ENCODE measurements at regions not wholly inside any gene's neighbourhood (a gene's known extent, or its start where the extent isn't known, plus 50 kb on each side); places are given as distances from the start of the nearest gene placed in this dataset.

GRCh38 chr2:63663013-63663864 is 74.5 kb downstream of the MDH1 start:
- H4K20me1 ChIP-seq (ENCODE audit: insufficient read depth), result no peaks in the 10 kb centered on the region
- no peaks in the 10 kb centered on the region; a peak in 1 of 4 replicates for H3K4me1 ChIP-seq (ENCODE audit: control insufficient read depth in 1 of 2, insufficient read depth in 2 of 2, low read depth in 1 of 2, low read length in 1 of 2)
- ChIA-PET POLR2A (interaction anchor here (0.5 kb wide), 1 partner anchor 18 kb away, joined by 3 read pairs; no protein-coding TSS in a partner anchor), CTCF (interaction anchor here (0.7 kb wide), 1 partner anchor 1376 kb away, joined by 3 read pairs; no protein-coding TSS in a partner anchor)
- no peak overlapping the region for H3K4me2 ChIP-seq
- no peaks in the 10 kb centered on the region for H3K79me2 ChIP-seq (ENCODE audit: insufficient read depth)
- TF ChIP-seq TCF12 (IDR thresholded peaks at IDR 0.05) (no peak), NFIC (IDR thresholded peaks at IDR 0.05; ENCODE audit: borderline replicate concordance) (no peak), RFX5 (IDR thresholded peaks at IDR 0.05; ENCODE audit: low read length) (no peak), CHD2 (IDR thresholded peaks at IDR 0.05; ENCODE audit: low read length, partially characterized antibody) (no peak), ELF1 (IDR thresholded peaks at IDR 0.05) (no peak), RCOR1 (IDR thresholded peaks at IDR 0.05; ENCODE audit: low read length) (no peak), TAF1 (IDR thresholded peaks at IDR 0.05; ENCODE audit: borderline replicate concordance, low read depth, low read length) (no peak), SIN3A (IDR thresholded peaks at IDR 0.05; ENCODE audit: borderline replicate concordance, low read depth, low read length) (no peak), MXI1 (IDR thresholded peaks at IDR 0.05; ENCODE audit: low read depth, low read length) (no peak), FOSL2 (IDR thresholded peaks at IDR 0.05; ENCODE audit: borderline replicate concordance, low read depth) (no peak), TEAD4 (IDR thresholded peaks at IDR 0.05; ENCODE audit: borderline replicate concordance, insufficient read depth) (no peak)
- TF ChIP-seq, protein P1, sequence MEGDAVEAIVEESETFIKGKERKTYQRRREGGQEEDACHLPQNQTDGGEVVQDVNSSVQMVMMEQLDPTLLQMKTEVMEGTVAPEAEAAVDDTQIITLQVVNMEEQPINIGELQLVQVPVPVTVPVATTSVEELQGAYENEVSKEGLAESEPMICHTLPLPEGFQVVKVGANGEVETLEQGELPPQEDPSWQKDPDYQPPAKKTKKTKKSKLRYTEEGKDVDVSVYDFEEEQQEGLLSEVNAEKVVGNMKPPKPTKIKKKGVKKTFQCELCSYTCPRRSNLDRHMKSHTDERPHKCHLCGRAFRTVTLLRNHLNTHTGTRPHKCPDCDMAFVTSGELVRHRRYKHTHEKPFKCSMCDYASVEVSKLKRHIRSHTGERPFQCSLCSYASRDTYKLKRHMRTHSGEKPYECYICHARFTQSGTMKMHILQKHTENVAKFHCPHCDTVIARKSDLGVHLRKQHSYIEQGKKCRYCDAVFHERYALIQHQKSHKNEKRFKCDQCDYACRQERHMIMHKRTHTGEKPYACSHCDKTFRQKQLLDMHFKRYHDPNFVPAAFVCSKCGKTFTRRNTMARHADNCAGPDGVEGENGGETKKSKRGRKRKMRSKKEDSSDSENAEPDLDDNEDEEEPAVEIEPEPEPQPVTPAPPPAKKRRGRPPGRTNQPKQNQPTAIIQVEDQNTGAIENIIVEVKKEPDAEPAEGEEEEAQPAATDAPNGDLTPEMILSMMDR (IDR thresholded peaks at IDR 0.05), result no peak
- no peaks in the 10 kb centered on the region for H3K9me2 ChIP-seq
- no peak overlapping the region for H3K27ac ChIP-seq (ENCODE audit: low read depth in 2 of 2, low read length in 1 of 2)
- no peaks in the 10 kb centered on the region for H3K36me3 ChIP-seq (replicated peaks in 1 of 2; ENCODE audit: control insufficient read depth in 1 of 2, insufficient read depth in 2 of 2, low read length in 1 of 2)
- H3K9me3 ChIP-seq, result no peaks in the 10 kb centered on the region
- H3K9ac ChIP-seq, result no peak overlapping the region
- no peak for DNase-seq
- peaks cover 3% of the 10 kb centered on the region for H3F3A ChIP-seq (replicated peaks; ENCODE audit: insufficient read depth)
- no peaks in the 10 kb centered on the region for H3K27me3 ChIP-seq (ENCODE audit: insufficient read depth)
- H3K4me3 ChIP-seq (ENCODE audit: low read depth in 2 of 2, low read length in 1 of 2), result no peak overlapping the region
- WGBS (ENCODE audit: low lambda C conversion rate), result 58% methylated on average over 3 of the region's 3 CpGs
- H2AFZ ChIP-seq (ENCODE audit: low read depth), result no peak overlapping the region

- Histone ChIP-seq H3K27ac (ENCODE audit: low read depth in 2 of 2, low read length in 1 of 2) (no peak overlapping the region), H3K4me1 (ENCODE audit: control insufficient read depth in 1 of 2, insufficient read depth in 2 of 2, low read depth in 1 of 2, low read length in 1 of 2) (no peaks in the 10 kb centered on the region; a peak in 1 of 4 replicates), H3K9me2 (no peaks in the 10 kb centered on the region), H4K20me1 (ENCODE audit: insufficient read depth) (no peaks in the 10 kb centered on the region), H3K9me3 (no peaks in the 10 kb centered on the region), H3K4me3 (ENCODE audit: low read depth in 2 of 2, low read length in 1 of 2) (no peak overlapping the region), H2AFZ (ENCODE audit: low read depth) (no peak overlapping the region), H3K4me2 (no peak overlapping the region), H3K27me3 (ENCODE audit: insufficient read depth) (no peaks in the 10 kb centered on the region), H3K79me2 (ENCODE audit: insufficient read depth) (no peaks in the 10 kb centered on the region), H3K36me3 (replicated peaks in 1 of 2; ENCODE audit: control insufficient read depth in 1 of 2, insufficient read depth in 2 of 2, low read length in 1 of 2) (no peaks in the 10 kb centered on the region), H3K9ac (no peak overlapping the region), H3F3A (replicated peaks; ENCODE audit: insufficient read depth) (peaks cover 3% of the 10 kb centered on the region)
- 25% methylated on average over 2 of the region's 2 CpGs for WGBS (ENCODE audit: low lambda C conversion rate)
- POLR2A ChIA-PET, result no interaction called here
- no peak for DNase-seq
- CTCF ChIA-PET, result no interaction called here
- TF ChIP-seq YY1 (IDR thresholded peaks at IDR 0.05; ENCODE audit: low read depth) (no peak), MAX (IDR thresholded peaks at IDR 0.05; ENCODE audit: low read depth) (no peak), EZH2phosphoT487 (IDR thresholded peaks at IDR 0.05; ENCODE audit: borderline replicate concordance, low read depth) (no peak), REST (IDR thresholded peaks at IDR 0.05; ENCODE audit: low read depth, low read length) (no peak), MXI1 (IDR thresholded peaks at IDR 0.05; ENCODE audit: low read depth, low read length) (no peak), GABPA (IDR thresholded peaks at IDR 0.05; ENCODE audit: low read depth) (no peak), NRF1 (IDR thresholded peaks at IDR 0.05; ENCODE audit: low read depth, low read length) (no peak), GATA2 (CRISPR knock-in tag; IDR thresholded peaks at IDR 0.05) (no peak), NFIC (IDR thresholded peaks at IDR 0.05; ENCODE audit: borderline replicate concordance) (no peak)
- TF ChIP-seq, protein P2, sequence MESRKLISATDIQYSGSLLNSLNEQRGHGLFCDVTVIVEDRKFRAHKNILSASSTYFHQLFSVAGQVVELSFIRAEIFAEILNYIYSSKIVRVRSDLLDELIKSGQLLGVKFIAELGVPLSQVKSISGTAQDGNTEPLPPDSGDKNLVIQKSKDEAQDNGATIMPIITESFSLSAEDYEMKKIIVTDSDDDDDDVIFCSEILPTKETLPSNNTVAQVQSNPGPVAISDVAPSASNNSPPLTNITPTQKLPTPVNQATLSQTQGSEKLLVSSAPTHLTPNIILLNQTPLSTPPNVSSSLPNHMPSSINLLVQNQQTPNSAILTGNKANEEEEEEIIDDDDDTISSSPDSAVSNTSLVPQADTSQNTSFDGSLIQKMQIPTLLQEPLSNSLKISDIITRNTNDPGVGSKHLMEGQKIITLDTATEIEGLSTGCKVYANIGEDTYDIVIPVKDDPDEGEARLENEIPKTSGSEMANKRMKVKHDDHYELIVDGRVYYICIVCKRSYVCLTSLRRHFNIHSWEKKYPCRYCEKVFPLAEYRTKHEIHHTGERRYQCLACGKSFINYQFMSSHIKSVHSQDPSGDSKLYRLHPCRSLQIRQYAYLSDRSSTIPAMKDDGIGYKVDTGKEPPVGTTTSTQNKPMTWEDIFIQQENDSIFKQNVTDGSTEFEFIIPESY (IDR thresholded peaks at IDR 0.05; ENCODE audit: borderline replicate concordance, low read depth), result no peak
Measured at GRCh38 chr2:63665091-63665490, 76.3 kb downstream of the MDH1 start.

Measured in SK-N-SH (cell line).